Uterus (tissue), 3 donors: ENCODE measurements at regions not wholly inside any gene's neighbourhood (a gene's known extent, or its start where the extent isn't known, plus 50 kb on each side); places are given as distances from the start of the nearest gene placed in this dataset.

Experiments used
- DNase-seq, 2 donors: peaks; one replicate each; pipeline ENCODE4 v3.0.0-alpha.2; 2019 to 2020
- H3K27ac ChIP-seq, 2 donors: fragments of 200-600 bp; sonication (generic); 1 replicate in 1 of 2; 2 replicates in 1 of 2; pipeline ENCODE4 v1.5.1; 2016 to 2018
- H3K27me3 ChIP-seq, 2 donors: fragments of 200-600 bp; sonication (generic); one replicate each; pipeline ENCODE4 v1.5.1; 2018 to 2019; ENCODE audit warnings: control low read depth in 1 of 2
- H3K36me3 ChIP-seq, 2 donors: fragments of 200-600 bp; sonication (generic); one replicate each; pipeline ENCODE4 v1.5.1; 2019; ENCODE audit warnings: control low read depth in 1 of 2
- H3K4me1 ChIP-seq, 2 donors: fragments of 200-600 bp; sonication (generic); one replicate each; pipeline ENCODE4 v1.5.1; 2018 to 2019; ENCODE audit warnings: control low read depth in 1 of 2
- H3K4me3 ChIP-seq, 2 donors: fragments of 200-600 bp; sonication (generic); 1 replicate in 1 of 2; 2 replicates in 1 of 2; pipeline ENCODE4 v1.5.1; 2018 to 2019; ENCODE audit warnings: mild to moderate bottlenecking in 1 of 2
- H3K9me3 ChIP-seq, 2 donors: fragments of 200-600 bp; sonication (generic); one replicate each; pipeline ENCODE4 v1.5.1; 2019; ENCODE audit warnings: control low read depth in 1 of 2
- CTCF ChIP-seq, 4 experiments: fragments of 200-600 bp in 2 of 4; fragments of 450-650 bp in 2 of 4; sonication (generic) in 2 of 4; IDR thresholded peaks; one replicate each; pipeline ENCODE4 v1.5.1; 2016 to 2019; ENCODE audit warnings: antibody characterized with exemption in 4 of 4, mild to moderate bottlenecking in 2 of 4, moderate library complexity in 1 of 4
- POLR2A ChIP-seq, 2 donors: fragments of 450-650 bp; IDR thresholded peaks; one replicate each; pipeline ENCODE4 v1.6.1; 2016; ENCODE audit warnings: antibody characterized with exemption in 2 of 2, mild to moderate bottlenecking in 1 of 2, moderate library complexity in 1 of 2
- intact Hi-C: fragments of 100-400 bp; cut with DNase I; formaldehyde crosslinking; loops from one replicate; pipeline ENCODE4 v1.15.1; 2023; ENCODE audit warnings: low total_unique reads
- donor health status: DM: yes; HTN: yes; CAD: no.

GRCh38 chr18:66825347-66825746 is 221.5 kb upstream of the CDH19 start:
- DNase-seq: no peak
- H3K4me1 ChIP-seq: no peaks in the 10 kb centered on the region
- H3K27ac ChIP-seq: no peak overlapping the region
- H3K27me3 ChIP-seq: no peaks in the 10 kb centered on the region
- no peaks in the 10 kb centered on the region for H3K36me3 ChIP-seq
- TF ChIP-seq CTCF (IDR thresholded peaks at IDR 0.05) (no peak), POLR2A (IDR thresholded peaks at IDR 0.05) (no peak)
- H3K9me3 ChIP-seq: no peaks in the 10 kb centered on the region
- intact Hi-C loops: no loop called here
- no peak overlapping the region for H3K4me3 ChIP-seq

GRCh38 chr18:66819235-66819634 is 215.3 kb upstream of the CDH19 start:
- no peak overlapping the region for H3K4me3 ChIP-seq
- H3K4me1 ChIP-seq: no peaks in the 10 kb centered on the region
- DNase-seq: no peak
- H3K27me3 ChIP-seq: no peaks in the 10 kb centered on the region
- TF ChIP-seq POLR2A (IDR thresholded peaks at IDR 0.05): no peak
- no peak for TF ChIP-seq CTCF (IDR thresholded peaks at IDR 0.05)
- H3K9me3 ChIP-seq: no peaks in the 10 kb centered on the region
- no peaks in the 10 kb centered on the region for H3K36me3 ChIP-seq
- intact Hi-C loops: no loop called here
- no peak overlapping the region for H3K27ac ChIP-seq

- no peak overlapping the region for H3K27ac ChIP-seq
- H3K27me3 ChIP-seq: no peaks in the 10 kb centered on the region
- no peak overlapping the region for H3K4me3 ChIP-seq
- intact Hi-C loops: no loop called here
- H3K9me3 ChIP-seq: no peaks in the 10 kb centered on the region
- no peaks in the 10 kb centered on the region for H3K36me3 ChIP-seq
- no peaks in the 10 kb centered on the region for H3K4me1 ChIP-seq
- TF ChIP-seq POLR2A (IDR thresholded peaks at IDR 0.05) (no peak), CTCF (IDR thresholded peaks at IDR 0.05) (no peak)
- no peak for DNase-seq
Observed at GRCh38 chr18:66813138-66813537, 209.2 kb upstream of the CDH19 start.

GRCh38 chr18:66795051-66795450 is 191.2 kb upstream of the CDH19 start:
- Histone ChIP-seq H3K27ac (no peak overlapping the region), H3K9me3 (no peaks in the 10 kb centered on the region), H3K36me3 (no peaks in the 10 kb centered on the region), H3K4me1 (no peaks in the 10 kb centered on the region), H3K4me3 (no peak overlapping the region), H3K27me3 (no peaks in the 10 kb centered on the region)
- TF ChIP-seq CTCF (IDR thresholded peaks at IDR 0.05) (no peak), POLR2A (IDR thresholded peaks at IDR 0.05) (no peak)
- DNase-seq: no peak
- intact Hi-C loops: no loop called here

GRCh38 chr18:66792466-66792865 is 188.6 kb upstream of the CDH19 start:
- Histone ChIP-seq H3K9me3 (no peaks in the 10 kb centered on the region), H3K4me1 (no peaks in the 10 kb centered on the region), H3K4me3 (no peak overlapping the region), H3K27me3 (no peaks in the 10 kb centered on the region), H3K27ac (no peak overlapping the region), H3K36me3 (no peaks in the 10 kb centered on the region)
- intact Hi-C loops: no loop called here
- TF ChIP-seq CTCF (IDR thresholded peaks at IDR 0.05): no peak
- no peak for TF ChIP-seq POLR2A (IDR thresholded peaks at IDR 0.05)
- no peak for DNase-seq
